ENCODE measurements at regions not wholly inside any gene's neighbourhood (a gene's known extent, or its start where the extent isn't known, plus 50 kb on each side); places are given as distances from the start of the nearest gene placed in this dataset.

- DNase-seq = peak; percentile 7
Observed at GRCh38 chr2:41871080-41871479, 176.7 kb upstream of the PKDCC start.

DNA sequence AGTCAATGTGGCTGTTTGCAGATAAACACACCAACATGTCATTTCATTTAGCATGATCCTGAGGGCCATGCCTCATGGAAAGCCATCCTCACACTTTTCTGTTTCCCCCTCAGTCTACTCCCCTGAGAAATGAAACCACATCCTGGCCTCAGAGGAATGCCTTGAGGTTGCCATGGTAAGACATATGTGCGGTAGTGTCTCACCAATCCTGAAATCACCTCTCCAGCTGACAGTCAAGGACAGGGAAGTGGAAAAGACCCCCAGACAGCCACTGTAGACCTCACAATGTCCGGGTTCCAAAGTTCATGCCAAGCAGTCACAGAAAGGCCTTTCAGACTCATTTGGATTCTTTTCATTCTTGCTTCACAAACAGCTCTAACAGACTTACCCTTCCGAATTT lies 175.2 kb upstream of the PKDCC start:
- no peak for DNase-seq

GRCh38 chr2:41873102-41874031 lies 174.5 kb upstream of the PKDCC start:
- DNase-seq = no peak

DNA sequence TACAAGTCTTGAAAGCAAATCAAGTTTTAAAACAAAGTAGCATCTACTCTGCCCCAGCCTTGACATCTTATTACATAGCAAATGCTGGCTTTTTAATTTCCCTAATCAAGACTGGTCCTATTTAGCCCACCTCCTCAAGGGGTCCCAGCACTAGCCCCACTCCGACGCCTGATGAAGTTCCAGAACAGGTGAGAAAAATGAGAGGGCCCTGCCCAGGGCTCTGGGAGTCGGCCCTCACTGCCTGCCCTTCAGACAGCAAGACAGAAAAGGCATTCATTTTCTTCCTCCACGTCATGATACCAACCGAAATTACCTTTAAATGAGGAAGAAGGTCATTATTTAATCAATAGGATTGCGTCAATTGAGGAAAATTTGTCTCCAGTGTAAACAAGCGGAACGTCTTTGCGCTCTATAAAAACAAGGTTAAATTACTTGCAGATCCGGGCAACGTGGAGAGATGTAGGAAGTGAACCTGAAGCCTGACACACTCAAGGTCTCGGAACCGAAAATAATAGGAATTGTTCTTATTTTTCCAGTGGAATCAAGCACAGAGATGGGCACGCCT lies 170.6 kb upstream of the PKDCC start:
- no peak for DNase-seq

DNA sequence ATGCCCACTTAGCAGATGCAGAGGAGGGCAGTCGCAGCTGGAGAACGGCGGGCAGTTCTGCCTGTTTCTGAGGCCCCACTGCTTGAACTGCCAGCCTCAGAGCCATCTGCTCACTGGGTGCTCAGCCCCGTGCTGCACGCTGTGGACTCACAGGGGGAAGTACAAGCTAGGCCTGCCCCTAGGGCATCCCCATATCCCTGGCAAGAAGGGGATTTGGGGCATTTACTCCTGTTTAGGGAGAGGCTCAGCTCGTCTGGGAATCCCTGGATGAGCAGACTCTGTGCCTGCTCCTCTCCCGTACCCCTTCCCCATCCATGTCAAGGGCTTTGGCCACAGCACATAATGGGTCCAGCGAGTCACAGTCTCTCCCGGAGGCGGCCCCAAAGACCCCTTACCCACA lies 169.8 kb upstream of the PKDCC start:
- no peak for DNase-seq

DNA sequence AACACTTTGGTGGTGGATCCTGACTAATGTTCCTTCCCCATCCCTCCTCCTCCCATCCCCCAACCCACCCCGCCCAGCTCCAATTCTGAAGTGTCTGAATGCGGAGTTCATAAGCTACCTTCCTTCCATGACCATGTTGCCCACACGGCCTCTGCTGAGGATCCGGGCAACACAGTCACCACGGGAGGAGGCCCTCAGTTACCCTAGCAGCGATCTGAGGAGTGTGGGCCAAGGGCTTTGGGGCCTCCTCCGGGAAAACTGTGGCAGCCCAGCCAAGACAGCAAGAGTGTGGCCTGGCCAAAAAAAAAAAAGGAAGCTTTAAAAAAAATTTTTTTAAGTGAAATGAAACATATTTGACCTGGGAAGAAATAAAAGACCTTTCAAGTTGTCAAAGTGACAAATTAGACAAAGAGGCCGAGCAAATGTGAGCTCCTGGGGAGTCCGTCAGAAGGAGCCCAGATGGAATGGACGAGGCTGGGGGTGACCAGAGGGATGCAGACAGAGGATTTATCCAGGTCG lies 169.0 kb upstream of the PKDCC start:
- DNase-seq = no peak

- DNase-seq = no peak
Observed at GRCh38 chr2:41879235-41879916, 168.4 kb upstream of the PKDCC start.

- DNase-seq = no peak
Observed at GRCh38 chr2:41880561-41881243, 167.1 kb upstream of the PKDCC start.

DNA sequence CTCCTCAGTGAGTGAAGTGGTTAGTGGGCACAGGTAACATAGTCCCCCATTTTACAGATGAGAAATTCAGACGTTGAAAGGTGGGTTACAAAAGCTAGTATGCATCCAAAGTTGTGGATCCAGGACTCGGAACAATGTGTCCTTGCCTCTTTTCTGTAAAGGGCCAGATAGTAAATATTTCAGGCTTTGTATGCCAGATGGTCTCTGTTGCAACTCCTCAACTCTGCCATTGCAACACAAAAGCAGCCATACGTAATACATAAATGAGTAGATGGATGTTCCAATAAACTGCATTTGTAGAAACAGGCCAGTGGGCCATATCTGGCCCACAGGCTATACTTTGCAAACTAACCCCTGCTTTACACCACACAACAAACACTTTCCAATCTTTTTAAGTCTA lies 166.6 kb upstream of the PKDCC start:
- DNase-seq = no peak

GRCh38 chr2:41884718-41885117 lies 163.1 kb upstream of the PKDCC start:
- DNase-seq = no peak

DNA sequence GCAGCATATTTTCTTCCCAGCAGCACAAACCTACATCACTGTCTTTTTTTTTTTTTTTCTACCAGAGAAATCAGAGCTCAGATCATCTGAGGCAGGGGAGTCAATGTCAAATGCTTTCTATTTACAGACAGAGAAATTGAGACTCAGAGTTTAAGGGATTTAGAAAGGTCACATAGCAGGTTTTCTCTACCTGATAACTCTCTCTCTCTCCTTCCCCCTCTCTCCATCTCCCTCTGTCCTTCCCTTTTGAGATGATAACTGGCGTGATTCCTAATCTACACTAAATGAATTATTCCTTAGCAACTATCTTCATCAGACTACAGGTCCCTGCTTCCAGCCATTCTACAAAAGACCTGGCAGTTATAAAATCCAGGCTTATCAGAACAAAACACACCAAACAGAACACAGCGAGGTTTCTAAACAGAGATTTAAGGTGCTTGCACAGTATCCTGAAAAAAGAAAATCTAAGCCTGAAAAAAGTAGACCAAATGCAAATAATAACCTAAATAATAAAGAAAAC lies 161.6 kb upstream of the PKDCC start:
- DNase-seq = no peak

GRCh38 chr2:41886757-41887156 lies 161.1 kb upstream of the PKDCC start:
- no peak for DNase-seq

- DNase-seq = no peak
Observed at GRCh38 chr2:41890341-41890740, 157.5 kb upstream of the PKDCC start.

- no peak for DNase-seq
Observed at GRCh38 chr2:41892476-41892875, 155.3 kb upstream of the PKDCC start.

DNA sequence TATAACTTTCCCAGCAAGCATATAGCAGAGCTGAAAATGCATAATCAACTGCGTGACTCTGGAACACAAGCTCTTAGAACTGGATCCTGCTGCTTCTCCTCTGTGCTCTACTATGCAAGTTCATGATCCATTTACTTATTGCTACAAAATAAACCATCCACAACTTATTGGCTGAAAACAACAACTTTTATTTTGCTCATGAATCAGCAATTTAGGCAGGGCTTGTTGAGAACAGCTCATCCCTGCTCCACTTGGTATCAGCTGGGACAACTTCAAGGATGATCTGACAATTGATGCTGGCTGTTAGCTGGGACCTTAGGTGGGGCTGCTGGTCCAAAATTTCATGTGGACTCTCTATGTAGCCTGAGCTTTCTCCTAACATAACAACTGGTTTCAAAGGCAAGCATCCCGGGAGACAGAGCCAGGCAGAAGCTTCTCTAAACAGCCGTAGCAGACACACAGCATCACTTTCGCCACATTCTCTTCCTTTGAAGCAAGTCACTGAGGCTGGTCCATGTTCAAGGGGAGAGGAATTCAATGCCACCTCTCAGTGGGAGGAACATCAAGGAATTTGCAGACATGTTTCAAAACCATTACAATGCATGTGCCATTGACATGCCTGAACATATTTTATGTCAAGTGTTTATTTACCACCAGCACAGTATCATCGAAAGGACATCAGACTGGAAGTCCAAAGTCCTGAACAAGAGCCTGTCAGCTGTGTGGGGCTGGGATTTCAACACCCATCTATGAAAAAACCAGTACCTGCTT lies 153.1 kb upstream of the PKDCC start:
- DNase-seq = no peak

- DNase-seq = no peak
Observed at GRCh38 chr2:41895334-41895664, 152.5 kb upstream of the PKDCC start.

DNA sequence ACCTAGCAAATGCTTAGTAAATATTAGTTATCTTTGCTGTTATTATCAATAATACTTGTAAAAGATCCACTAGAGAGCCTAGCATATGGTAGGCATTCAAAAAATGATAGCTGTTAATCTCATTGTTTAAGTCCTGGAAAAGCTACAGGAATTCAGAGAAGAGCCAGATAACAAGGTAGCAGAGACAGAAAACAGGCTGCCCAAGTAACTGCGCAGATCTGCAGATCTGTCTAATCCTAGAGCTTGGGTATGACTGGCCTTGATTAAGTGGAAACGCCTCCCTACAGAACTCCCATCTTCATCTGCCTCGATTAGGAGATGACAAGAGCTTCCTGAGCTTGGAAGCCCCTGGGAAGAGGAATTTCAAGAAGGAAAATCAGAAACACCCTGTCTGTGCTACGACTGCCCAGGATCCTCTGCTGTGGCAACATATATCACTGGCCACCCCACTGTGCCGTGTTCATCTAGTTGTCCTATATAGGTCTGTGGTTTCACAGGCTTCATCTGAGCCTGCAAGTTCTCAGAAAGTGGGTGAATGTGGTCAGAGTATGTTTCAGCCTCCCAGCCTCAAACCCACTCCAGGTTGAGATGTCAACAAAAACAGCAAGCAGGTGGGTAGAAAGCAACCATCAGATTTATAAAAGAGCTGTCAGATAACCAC lies 151.5 kb upstream of the PKDCC start:
- DNase-seq = peak; percentile 29

DNA sequence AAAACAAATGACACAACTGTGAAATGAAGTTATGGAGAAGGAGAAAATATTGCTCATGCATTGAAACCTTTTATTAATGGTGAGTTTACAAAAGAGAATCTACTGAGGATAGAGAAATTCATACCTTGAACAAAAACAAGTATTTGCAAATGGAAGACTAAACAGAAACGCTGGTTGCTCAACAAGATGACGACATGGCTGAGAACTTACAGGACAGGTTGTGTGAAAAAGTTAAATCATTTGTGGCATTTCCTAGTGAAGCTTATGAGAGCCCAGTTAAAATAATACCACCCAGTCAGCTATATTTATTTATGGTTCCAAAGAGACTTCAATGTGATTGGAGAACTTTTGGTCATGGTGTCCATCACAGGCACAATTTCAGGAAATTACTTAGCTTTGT lies 148.6 kb upstream of the PKDCC start:
- DNase-seq = no peak

DNA sequence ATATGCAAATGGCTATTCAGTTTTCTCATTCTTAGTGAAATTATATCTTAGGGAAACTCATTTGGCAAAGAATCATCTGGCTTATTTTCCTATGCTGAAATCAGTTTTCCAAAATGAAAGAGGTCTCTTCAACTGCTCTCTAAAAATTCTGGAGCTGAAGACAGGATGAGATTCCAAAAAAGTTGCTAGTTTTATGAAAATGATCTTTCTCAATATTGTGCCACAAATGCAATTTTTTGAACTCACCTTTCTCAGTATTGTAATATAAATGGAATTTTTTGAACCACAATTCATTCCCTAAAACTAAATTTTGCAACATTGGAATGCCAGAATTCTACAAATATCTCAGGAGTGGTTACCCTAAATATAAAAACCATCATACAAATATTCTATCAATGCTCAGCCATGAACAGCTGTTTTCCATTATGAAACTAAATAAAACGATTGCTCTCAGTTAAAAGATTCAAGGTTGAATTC lies 147.7 kb upstream of the PKDCC start:
- DNase-seq = no peak

- no peak for DNase-seq
Observed at GRCh38 chr2:41902897-41903296, 144.9 kb upstream of the PKDCC start.

- no peak for DNase-seq
Observed at GRCh38 chr2:41903474-41904135, 144.2 kb upstream of the PKDCC start.
